Trophoblast cell (in vitro differentiated cells and primary cell): ENCODE measurements at regions not wholly inside any gene's neighbourhood (a gene's known extent, or its start where the extent isn't known, plus 50 kb on each side); places are given as distances from the start of the nearest gene placed in this dataset.
"Not testable (repeated sequence)": the region's sequence is repeated elsewhere in the genome, so short reads cannot be mapped to it uniquely, and the experiment has no call there.

Experiments used
- DNase-seq, 2 donors: peaks; one replicate each; pipeline ENCODE4 v3.0.0-alpha.2; 2016
- H2AFZ ChIP-seq: 2 replicates; pipeline ENCODE4 v1.6.1; 2013; ENCODE audit warnings: low read length, moderate library complexity, mild to moderate bottlenecking; ENCODE audit not compliant: insufficient read depth, poor library complexity
- H2AK5ac ChIP-seq: 2 replicates; pipeline ENCODE4 v1.6.1; 2013; ENCODE audit warnings: mild to moderate bottlenecking, low read length
- H2BK120ac ChIP-seq: 2 replicates; pipeline ENCODE4 v1.6.1; 2013; ENCODE audit warnings: low read length, mild to moderate bottlenecking, moderate library complexity; ENCODE audit not compliant: insufficient read depth, poor library complexity
- H2BK12ac ChIP-seq: 2 replicates; pipeline ENCODE4 v1.6.1; 2013; ENCODE audit warnings: mild to moderate bottlenecking, low read length, moderate library complexity
- H2BK5ac ChIP-seq: 2 replicates; pipeline ENCODE4 v1.6.1; 2013; ENCODE audit warnings: low read length, low read depth, moderate library complexity, mild to moderate bottlenecking; ENCODE audit not compliant: poor library complexity
- H3K14ac ChIP-seq: 2 replicates; pipeline ENCODE4 v1.6.1; 2013; ENCODE audit warnings: mild to moderate bottlenecking, low read length
- H3K18ac ChIP-seq: 2 replicates; pipeline ENCODE4 v1.6.1; 2013; ENCODE audit warnings: mild to moderate bottlenecking, low read length
- H3K23ac ChIP-seq: 2 replicates; pipeline ENCODE4 v1.6.1; 2013; ENCODE audit warnings: low read length
- H3K27ac ChIP-seq: 2 replicates; pipeline ENCODE4 v1.5.1; 2013; ENCODE audit warnings: low read depth, mild to moderate bottlenecking, inconsistent platforms, low read length, moderate library complexity
- H3K27me3 ChIP-seq: 2 replicates; pipeline ENCODE4 v1.6.1; 2013; ENCODE audit warnings: inconsistent platforms, mild to moderate bottlenecking, low read length, moderate library complexity; ENCODE audit not compliant: insufficient read depth
- H3K36me3 ChIP-seq, 2 experiments: 1 replicate in 1 of 2; 2 replicates in 1 of 2; pipeline ENCODE4 v1.6.1; 2013; ENCODE audit warnings: low read length in 2 of 2, mild to moderate bottlenecking in 2 of 2, moderate library complexity in 1 of 2; ENCODE audit not compliant: insufficient read depth in 2 of 2, control insufficient read depth in 1 of 2
- H3K4ac ChIP-seq: 2 replicates; pipeline ENCODE4 v1.6.1; 2013; ENCODE audit warnings: low read depth, mild to moderate bottlenecking, low read length, moderate library complexity
- H3K4me1 ChIP-seq, 2 experiments: 1 replicate in 1 of 2; 2 replicates in 1 of 2; pipeline ENCODE4 v1.6.1; 2013; ENCODE audit warnings: low read length in 2 of 2, mild to moderate bottlenecking in 2 of 2, moderate library complexity in 1 of 2; ENCODE audit not compliant: insufficient read depth in 2 of 2, control insufficient read depth in 1 of 2
- H3K4me2 ChIP-seq: 2 replicates; pipeline ENCODE4 v1.6.1; 2013; ENCODE audit warnings: inconsistent platforms, mild to moderate bottlenecking, low read length, moderate library complexity
- H3K4me3 ChIP-seq: 2 replicates; pipeline ENCODE4 v1.5.1; 2013; ENCODE audit warnings: mild to moderate bottlenecking, low read depth, low read length, inconsistent platforms
- H3K79me1 ChIP-seq: one replicate; pipeline ENCODE4 v1.6.1; 2013; ENCODE audit warnings: low read length
- H3K79me2 ChIP-seq: 2 replicates; pipeline ENCODE4 v1.6.1; 2013; ENCODE audit warnings: low read length, mild to moderate bottlenecking; ENCODE audit not compliant: control insufficient read depth, insufficient read depth, poor library complexity
- H3K9ac ChIP-seq: 2 replicates; pipeline ENCODE4 v1.6.1; 2013; ENCODE audit warnings: mild to moderate bottlenecking, low read length
- H3K9me3 ChIP-seq: 2 replicates; pipeline ENCODE4 v1.6.1; 2013; ENCODE audit warnings: low read depth, mild to moderate bottlenecking, control low read depth, inconsistent platforms, low read length; ENCODE audit not compliant: insufficient read depth
- H4K12ac ChIP-seq: 2 replicates; pipeline ENCODE4 v1.6.1; 2013; ENCODE audit warnings: low read depth, mild to moderate bottlenecking, low read length, moderate library complexity
- H4K8ac ChIP-seq: 2 replicates; pipeline ENCODE4 v1.6.1; 2013; ENCODE audit warnings: low read depth, mild to moderate bottlenecking, low read length, moderate library complexity
- H4K91ac ChIP-seq: one replicate; pipeline ENCODE4 v1.6.1; 2013; ENCODE audit warnings: low read depth, mild to moderate bottlenecking, low read length, moderate library complexity
- WGBS: extraction: QIAGEN DNeasy Blood & Tissue Kit; methylation state at CpG from one replicate; pipeline ENCODE4 v1.1.7; 2013; ENCODE audit warnings: missing lambda C conversion rate; ENCODE audit not compliant: insufficient read length, insufficient coverage; ENCODE audit errors: extremely low coverage; 5-methylcytosine and 5-hydroxymethylcytosine counted together

DNA sequence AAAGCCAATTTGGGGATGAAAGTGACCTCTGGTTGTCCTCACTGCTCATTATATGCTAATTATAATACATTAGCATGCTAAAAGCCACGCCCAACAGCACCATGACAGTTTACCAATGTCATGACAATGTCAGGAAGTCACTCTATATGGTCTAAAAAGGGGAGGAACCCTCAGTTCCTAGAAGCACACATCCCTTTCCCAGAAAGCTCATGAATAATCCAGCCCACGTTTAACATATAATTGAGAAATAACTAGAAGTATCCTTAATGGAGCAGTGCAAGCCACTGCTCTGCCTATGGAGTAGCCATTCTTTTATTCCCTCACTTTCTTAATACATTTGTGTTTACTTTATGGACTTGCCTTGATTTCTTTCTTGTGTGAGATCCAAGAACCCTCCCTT is 215.3 kb downstream of the SPIN4 start:
- H2AFZ ChIP-seq, H3K4me1 ChIP-seq, H2BK5ac ChIP-seq, H4K91ac ChIP-seq, H4K12ac ChIP-seq, H2BK12ac ChIP-seq, H3K36me3 ChIP-seq, H3K18ac ChIP-seq, H3K14ac ChIP-seq, H3K4me2 ChIP-seq, H3K4ac ChIP-seq, DNase-seq, H3K23ac ChIP-seq, H3K79me1 ChIP-seq, H3K4me3 ChIP-seq, H2BK120ac ChIP-seq, H3K27me3 ChIP-seq, H3K27ac ChIP-seq, H3K79me2 ChIP-seq, H3K9me3 ChIP-seq, H4K8ac ChIP-seq, H2AK5ac ChIP-seq, H3K9ac ChIP-seq: not testable (repeated sequence)
- WGBS: no CpG with 5 or more reads among the region's 2 CpGs

DNA sequence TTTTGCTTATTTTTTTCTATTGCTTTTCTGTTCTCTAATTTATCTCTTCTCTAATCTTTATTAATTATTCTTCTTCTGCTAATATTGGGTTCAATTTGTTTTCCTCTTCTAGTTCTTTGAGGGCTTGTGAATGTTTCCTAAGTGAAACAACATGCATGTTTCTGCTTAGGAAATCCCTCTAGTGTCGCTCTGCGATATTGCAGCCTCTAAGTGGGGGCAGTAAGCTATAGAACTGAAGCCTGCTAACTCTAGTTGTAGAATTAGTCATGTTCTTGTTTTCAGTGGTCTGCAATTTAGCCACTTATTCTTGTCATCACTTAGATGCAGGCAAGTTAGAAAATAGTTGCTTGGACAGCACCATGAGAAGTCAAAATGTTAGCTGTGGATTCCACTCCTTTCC is 222.6 kb downstream of the SPIN4 start:
- H3K23ac ChIP-seq: no peak overlapping the region
- H3K79me2 ChIP-seq: no peaks in the 10 kb centered on the region
- no peaks in the 10 kb centered on the region for H3K9me3 ChIP-seq
- H3K27me3 ChIP-seq: no peaks in the 10 kb centered on the region
- H4K12ac ChIP-seq: no peak overlapping the region
- H3K36me3 ChIP-seq: no peaks in the 10 kb centered on the region
- no peak overlapping the region for H2BK120ac ChIP-seq
- no peak overlapping the region for H3K14ac ChIP-seq
- no peaks in the 10 kb centered on the region for H3K4me1 ChIP-seq
- no peak overlapping the region for H4K91ac ChIP-seq
- no peak overlapping the region for H3K4ac ChIP-seq
- H3K9ac ChIP-seq: no peak overlapping the region
- no peak overlapping the region for H4K8ac ChIP-seq
- DNase-seq: peak in 1 of 2 donors; percentile 50
- no peak overlapping the region for H2BK5ac ChIP-seq
- H3K79me1 ChIP-seq: no peaks in the 10 kb centered on the region
- no peak overlapping the region for H2AK5ac ChIP-seq
- H3K27ac ChIP-seq: no peak overlapping the region
- H2BK12ac ChIP-seq: no peak overlapping the region
- H3K4me3 ChIP-seq: no peak overlapping the region
- no peak overlapping the region for H3K4me2 ChIP-seq
- WGBS: no CpG with 5 or more reads among the region's 2 CpGs
- H2AFZ ChIP-seq: no peak overlapping the region
- H3K18ac ChIP-seq: no peak overlapping the region

DNA sequence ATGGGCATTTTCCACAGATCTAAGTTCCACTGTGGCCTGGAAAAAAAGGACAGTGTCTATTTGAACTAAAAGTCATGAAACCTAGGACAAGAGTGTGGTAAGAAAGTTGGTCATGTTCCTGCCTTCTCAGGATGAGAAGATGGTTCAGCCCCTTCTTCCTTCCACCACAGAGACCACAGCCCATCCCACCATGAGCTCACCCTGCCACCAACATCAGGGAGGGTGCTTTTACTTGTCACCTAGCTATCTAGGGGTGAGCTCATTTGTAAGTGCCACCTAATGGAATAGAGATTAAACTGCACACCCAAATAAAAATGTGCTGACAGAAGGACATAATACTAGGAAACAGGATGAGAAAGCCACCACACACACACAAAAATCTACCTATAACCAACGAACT is 235.9 kb downstream of the SPIN4 start:
- no peak overlapping the region for H4K91ac ChIP-seq
- H3K4me3 ChIP-seq: no peak overlapping the region
- no peak overlapping the region for H2BK5ac ChIP-seq
- no peaks in the 10 kb centered on the region for H3K79me2 ChIP-seq
- WGBS: no CpG with 5 or more reads among the region's 1 CpG
- no peak overlapping the region for H3K14ac ChIP-seq
- H3K36me3 ChIP-seq: no peaks in the 10 kb centered on the region
- H3K79me1 ChIP-seq: no peaks in the 10 kb centered on the region
- H3K4me1 ChIP-seq: no peaks in the 10 kb centered on the region
- no peak overlapping the region for H3K4me2 ChIP-seq
- no peak overlapping the region for H3K9ac ChIP-seq
- no peak overlapping the region for H2BK120ac ChIP-seq
- H3K18ac ChIP-seq: no peak overlapping the region
- no peaks in the 10 kb centered on the region for H3K27me3 ChIP-seq
- no peak overlapping the region for H2AFZ ChIP-seq
- no peak overlapping the region for H3K4ac ChIP-seq
- no peak overlapping the region for H3K23ac ChIP-seq
- no peak overlapping the region for H4K8ac ChIP-seq
- no peak overlapping the region for H3K27ac ChIP-seq
- DNase-seq: no peak
- H2BK12ac ChIP-seq: no peak overlapping the region
- H4K12ac ChIP-seq: no peak overlapping the region
- no peak overlapping the region for H2AK5ac ChIP-seq
- peaks cover 4% of the 10 kb centered on the region for H3K9me3 ChIP-seq

DNA sequence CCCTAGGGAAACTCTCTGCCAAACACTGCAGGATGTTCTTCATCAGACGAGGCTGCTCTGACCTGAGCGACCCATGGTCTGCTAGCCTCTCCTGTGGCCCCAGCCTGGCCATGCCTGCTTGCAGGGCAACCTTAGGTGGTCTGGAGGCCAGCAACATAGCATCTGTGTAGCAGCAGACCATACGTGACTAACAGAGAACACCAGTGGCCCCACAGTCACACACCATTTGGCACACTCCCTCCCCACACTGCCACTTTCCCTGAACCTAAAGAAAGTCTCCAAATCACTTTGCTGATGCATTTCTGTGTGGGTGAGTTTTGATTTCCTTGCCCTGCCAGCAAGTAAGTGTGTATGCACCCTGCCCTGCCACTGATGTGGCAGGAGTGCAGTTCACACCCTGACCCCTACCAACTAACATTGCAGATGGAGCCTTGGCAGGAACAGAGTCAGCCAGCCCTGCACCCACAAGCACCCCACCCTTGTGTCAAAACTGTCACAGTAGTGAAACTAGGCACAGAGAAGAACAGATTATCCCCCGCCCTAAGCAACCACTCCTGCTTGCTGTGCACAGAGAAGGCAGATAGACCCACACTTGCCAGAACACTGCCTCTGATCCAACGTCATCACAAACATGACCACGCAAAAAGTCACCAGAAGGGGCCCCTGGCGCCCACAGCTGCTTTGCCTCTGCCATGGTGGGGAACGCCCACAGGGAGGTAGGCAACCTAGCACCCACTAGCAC is 249.1 kb downstream of the SPIN4 start:
- H3K79me2 ChIP-seq: no peaks in the 10 kb centered on the region
- H3K27me3 ChIP-seq: no peaks in the 10 kb centered on the region
- H3K9me3 ChIP-seq: peaks cover 14% of the 10 kb centered on the region
- H4K12ac ChIP-seq: no peak overlapping the region
- no peak overlapping the region for H3K4ac ChIP-seq
- H3K18ac ChIP-seq: no peak overlapping the region
- no CpG with 5 or more reads among the region's 8 CpGs for WGBS
- no peak overlapping the region for H2AFZ ChIP-seq
- no peaks in the 10 kb centered on the region for H3K4me1 ChIP-seq
- H3K14ac ChIP-seq: no peak overlapping the region
- no peak overlapping the region for H2BK12ac ChIP-seq
- H2BK5ac ChIP-seq: no peak overlapping the region
- H3K36me3 ChIP-seq: no peaks in the 10 kb centered on the region
- H2BK120ac ChIP-seq: no peak overlapping the region
- H3K9ac ChIP-seq: no peak overlapping the region
- no peak overlapping the region for H3K23ac ChIP-seq
- DNase-seq: no peak
- H3K4me3 ChIP-seq: no peak overlapping the region
- no peak overlapping the region for H3K4me2 ChIP-seq
- H4K91ac ChIP-seq: no peak overlapping the region
- H4K8ac ChIP-seq: no peak overlapping the region
- H2AK5ac ChIP-seq: no peak overlapping the region
- no peak overlapping the region for H3K27ac ChIP-seq
- no peaks in the 10 kb centered on the region for H3K79me1 ChIP-seq
